OCI-LY1 (cell line): ENCODE measurements at regions not wholly inside any gene's neighbourhood (a gene's known extent, or its start where the extent isn't known, plus 50 kb on each side); places are given as distances from the start of the nearest gene placed in this dataset.

Source experiments
- CTCF ChIP-seq: fragments of 200-600 bp; sonication (generic), shearing (Covaris generic); IDR thresholded peaks from 2 replicates; pipeline ENCODE4 v1.5.1; 2017; ENCODE audit warnings: mild to moderate bottlenecking, antibody characterized with exemption, low read length, moderate library complexity, mixed read lengths
- EZH2 ChIP-seq: fragments of 200-600 bp; sonication (generic), shearing (Covaris generic); IDR thresholded peaks from 2 replicates; pipeline ENCODE4 v1.8.0; 2017; ENCODE audit warnings: borderline replicate concordance, mixed run types, mild to moderate bottlenecking, antibody characterized with exemption, low read length, moderate library complexity, mixed read lengths

- no peak for TF ChIP-seq CTCF
- no peak for TF ChIP-seq EZH2
Observed at GRCh38 chr5:68154119-68154857, 61.3 kb upstream of the PIK3R1 start.
